ENCODE measurements at regions not wholly inside any gene's neighbourhood (a gene's known extent, or its start where the extent isn't known, plus 50 kb on each side); places are given as distances from the start of the nearest gene placed in this dataset.

GRCh38 chr16:5681966-5682365 lies 584.4 kb upstream of the EEF2KMT start:
- WGBS (ENCODE audit: insufficient coverage) = no CpG with 5 or more reads among the region's 3 CpGs
- peak in 1 of 6 donors; percentile 67 for DNase-seq (ENCODE audit: low read depth in 4 of 6, low spot score in 6 of 6)

DNA sequence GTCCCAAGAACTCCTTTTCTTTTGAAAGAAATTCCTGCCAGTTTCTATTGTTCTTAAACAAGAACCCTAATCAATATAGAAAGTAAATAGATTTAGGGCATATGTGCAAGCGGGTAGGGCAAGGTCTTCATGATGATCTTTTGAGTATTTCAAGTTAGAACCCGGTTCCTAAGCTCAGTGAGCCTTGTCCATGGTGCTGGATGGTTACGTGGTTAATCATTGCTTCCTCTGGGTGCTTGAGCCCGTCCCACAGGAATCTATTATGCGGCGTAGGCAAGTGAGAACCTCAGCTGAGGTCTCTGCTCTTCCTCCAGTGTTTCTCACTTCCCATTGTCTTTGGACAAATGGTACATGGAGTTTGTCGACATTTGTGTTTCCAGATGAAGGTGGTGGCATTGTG lies 580.8 kb upstream of the EEF2KMT start:
- WGBS (ENCODE audit: insufficient coverage) = 43% methylated on average over 6 of the region's 7 CpGs
- Histone ChIP-seq H3K9me3 (ENCODE audit: control insufficient read depth, insufficient read depth, low read length) (no peaks in the 10 kb centered on the region), H3K27me3 (ENCODE audit: control insufficient read depth, insufficient read depth, low read length) (no peaks in the 10 kb centered on the region), H3K27ac (ENCODE audit: low read depth, low read length) (no peak overlapping the region), H3K36me3 (ENCODE audit: control insufficient read depth, insufficient read depth, low read length) (no peaks in the 10 kb centered on the region), H3K4me1 (ENCODE audit: control insufficient read depth, insufficient read depth, low read length) (no peaks in the 10 kb centered on the region), H3K4me3 (ENCODE audit: low read depth, low read length) (no peak overlapping the region)
- DNase-seq (ENCODE audit: low read depth in 4 of 6, low spot score in 6 of 6) = no peak

More at GRCh38 chr16:5681966-5682365, 584.4 kb upstream of the EEF2KMT start:
- Histone ChIP-seq H3K9me3 (ENCODE audit: control insufficient read depth, insufficient read depth, low read length) (no peaks in the 10 kb centered on the region), H3K4me3 (ENCODE audit: low read depth, low read length) (no peak overlapping the region), H3K27me3 (ENCODE audit: control insufficient read depth, insufficient read depth, low read length) (no peaks in the 10 kb centered on the region), H3K4me1 (ENCODE audit: control insufficient read depth, insufficient read depth, low read length) (no peaks in the 10 kb centered on the region), H3K27ac (ENCODE audit: low read depth, low read length) (no peak overlapping the region), H3K36me3 (ENCODE audit: control insufficient read depth, insufficient read depth, low read length) (no peaks in the 10 kb centered on the region)

GRCh38 chr16:5671421-5671820 lies 573.8 kb upstream of the EEF2KMT start:
- H3K27ac ChIP-seq (ENCODE audit: low read depth, low read length) = no peak overlapping the region
- H3K9me3 ChIP-seq (ENCODE audit: control insufficient read depth, insufficient read depth, low read length) = no peaks in the 10 kb centered on the region
- H3K36me3 ChIP-seq (ENCODE audit: control insufficient read depth, insufficient read depth, low read length) = no peaks in the 10 kb centered on the region
- no peaks in the 10 kb centered on the region for H3K27me3 ChIP-seq (ENCODE audit: control insufficient read depth, insufficient read depth, low read length)
- no peaks in the 10 kb centered on the region for H3K4me1 ChIP-seq (ENCODE audit: control insufficient read depth, insufficient read depth, low read length)
- no peak overlapping the region for H3K4me3 ChIP-seq (ENCODE audit: low read depth, low read length)
- DNase-seq (ENCODE audit: low read depth in 4 of 6, low spot score in 6 of 6) = peak in 2 of 6 donors; percentile 33 to 70
- 53% methylated on average over 2 of the region's 2 CpGs for WGBS (ENCODE audit: insufficient coverage)

DNA sequence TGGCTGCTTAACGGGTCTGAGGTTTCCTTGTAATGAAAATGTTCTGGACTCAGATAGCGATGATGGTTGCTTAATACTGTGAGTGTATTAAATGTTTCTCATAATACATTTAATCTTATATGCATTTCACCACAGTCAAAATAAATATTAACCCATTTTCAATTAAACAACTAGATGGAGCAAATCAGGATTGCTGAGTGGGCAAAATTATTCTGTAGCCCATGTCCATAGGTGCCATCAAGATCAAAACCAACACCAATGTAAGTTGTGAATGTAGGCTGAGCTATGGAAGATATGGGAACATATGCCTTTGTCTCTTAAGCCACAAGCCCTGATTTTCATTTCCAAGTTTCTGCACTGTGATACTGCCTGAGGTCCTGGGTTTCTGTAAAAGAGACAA lies 572.6 kb upstream of the EEF2KMT start:
- Histone ChIP-seq H3K4me3 (ENCODE audit: low read depth, low read length) (no peak overlapping the region), H3K27ac (ENCODE audit: low read depth, low read length) (no peak overlapping the region), H3K36me3 (ENCODE audit: control insufficient read depth, insufficient read depth, low read length) (no peaks in the 10 kb centered on the region), H3K27me3 (ENCODE audit: control insufficient read depth, insufficient read depth, low read length) (no peaks in the 10 kb centered on the region), H3K4me1 (ENCODE audit: control insufficient read depth, insufficient read depth, low read length) (peaks cover 7% of the 10 kb centered on the region), H3K9me3 (ENCODE audit: control insufficient read depth, insufficient read depth, low read length) (no peaks in the 10 kb centered on the region)
- no CpG with 5 or more reads among the region's 2 CpGs for WGBS (ENCODE audit: insufficient coverage)
- DNase-seq (ENCODE audit: low read depth in 4 of 6, low spot score in 6 of 6) = no peak

- H3K9me3 ChIP-seq (ENCODE audit: control insufficient read depth, insufficient read depth, low read length) = no peaks in the 10 kb centered on the region
- no peak for DNase-seq (ENCODE audit: low read depth in 4 of 6, low spot score in 6 of 6)
- H3K4me3 ChIP-seq (ENCODE audit: low read depth, low read length) = no peak overlapping the region
- H3K36me3 ChIP-seq (ENCODE audit: control insufficient read depth, insufficient read depth, low read length) = no peaks in the 10 kb centered on the region
- peaks cover 7% of the 10 kb centered on the region for H3K4me1 ChIP-seq (ENCODE audit: control insufficient read depth, insufficient read depth, low read length)
- no peak overlapping the region for H3K27ac ChIP-seq (ENCODE audit: low read depth, low read length)
- no CpG with 5 or more reads among the region's 2 CpGs for WGBS (ENCODE audit: insufficient coverage)
- H3K27me3 ChIP-seq (ENCODE audit: control insufficient read depth, insufficient read depth, low read length) = no peaks in the 10 kb centered on the region
Measured at GRCh38 chr16:5668553-5668952, 571.0 kb upstream of the EEF2KMT start.

GRCh38 chr16:5665834-5666233 lies 568.2 kb upstream of the EEF2KMT start:
- Histone ChIP-seq H3K4me3 (ENCODE audit: low read depth, low read length) (no peak overlapping the region), H3K9me3 (ENCODE audit: control insufficient read depth, insufficient read depth, low read length) (no peaks in the 10 kb centered on the region), H3K27me3 (ENCODE audit: control insufficient read depth, insufficient read depth, low read length) (no peaks in the 10 kb centered on the region), H3K36me3 (ENCODE audit: control insufficient read depth, insufficient read depth, low read length) (no peaks in the 10 kb centered on the region), H3K27ac (ENCODE audit: low read depth, low read length) (no peak overlapping the region), H3K4me1 (ENCODE audit: control insufficient read depth, insufficient read depth, low read length) (peaks cover 7% of the 10 kb centered on the region)
- WGBS (ENCODE audit: insufficient coverage) = 41% methylated on average over 7 of the region's 11 CpGs
- DNase-seq (ENCODE audit: low read depth in 4 of 6, low spot score in 6 of 6) = peak in 1 of 6 donors; percentile 58

- WGBS (ENCODE audit: insufficient coverage) = 71% methylated on average over 11 of the region's 11 CpGs
- Histone ChIP-seq H3K27me3 (ENCODE audit: control insufficient read depth, insufficient read depth, low read length) (no peaks in the 10 kb centered on the region), H3K9me3 (ENCODE audit: control insufficient read depth, insufficient read depth, low read length) (no peaks in the 10 kb centered on the region), H3K36me3 (ENCODE audit: control insufficient read depth, insufficient read depth, low read length) (no peaks in the 10 kb centered on the region), H3K4me3 (ENCODE audit: low read depth, low read length) (no peak overlapping the region), H3K4me1 (ENCODE audit: control insufficient read depth, insufficient read depth, low read length) (peaks cover 5% of the 10 kb centered on the region), H3K27ac (ENCODE audit: low read depth, low read length) (no peak overlapping the region)
- DNase-seq (ENCODE audit: low read depth in 4 of 6, low spot score in 6 of 6) = no peak
Measured at GRCh38 chr16:5653789-5654188, 556.2 kb upstream of the EEF2KMT start.

- 88% methylated on average over 10 of the region's 10 CpGs for WGBS (ENCODE audit: insufficient coverage)
- no peak for DNase-seq (ENCODE audit: low read depth in 4 of 6, low spot score in 6 of 6)
- no peaks in the 10 kb centered on the region for H3K9me3 ChIP-seq (ENCODE audit: control insufficient read depth, insufficient read depth, low read length)
Measured at GRCh38 chr16:5653041-5653440, 555.4 kb upstream of the EEF2KMT start.

GRCh38 chr16:5649762-5650743 lies 552.5 kb upstream of the EEF2KMT start:
- 61% methylated on average over 12 of the region's 22 CpGs for WGBS (ENCODE audit: insufficient coverage)

More at GRCh38 chr16:5653041-5653440, 555.4 kb upstream of the EEF2KMT start:
- H3K4me3 ChIP-seq (ENCODE audit: low read depth, low read length) = no peak overlapping the region
- peaks cover 5% of the 10 kb centered on the region for H3K4me1 ChIP-seq (ENCODE audit: control insufficient read depth, insufficient read depth, low read length)
- H3K27me3 ChIP-seq (ENCODE audit: control insufficient read depth, insufficient read depth, low read length) = no peaks in the 10 kb centered on the region
- no peak overlapping the region for H3K27ac ChIP-seq (ENCODE audit: low read depth, low read length)
- no peaks in the 10 kb centered on the region for H3K36me3 ChIP-seq (ENCODE audit: control insufficient read depth, insufficient read depth, low read length)

GRCh38 chr16:5647051-5647450 lies 549.5 kb upstream of the EEF2KMT start:
- no peaks in the 10 kb centered on the region for H3K27me3 ChIP-seq (ENCODE audit: control insufficient read depth, insufficient read depth, low read length)

More at GRCh38 chr16:5649762-5650743, 552.5 kb upstream of the EEF2KMT start:
- Histone ChIP-seq H3K36me3 (ENCODE audit: control insufficient read depth, insufficient read depth, low read length) (no peaks in the 10 kb centered on the region), H3K4me3 (ENCODE audit: low read depth, low read length) (no peak overlapping the region), H3K27me3 (ENCODE audit: control insufficient read depth, insufficient read depth, low read length) (no peaks in the 10 kb centered on the region), H3K9me3 (ENCODE audit: control insufficient read depth, insufficient read depth, low read length) (no peaks in the 10 kb centered on the region), H3K4me1 (ENCODE audit: control insufficient read depth, insufficient read depth, low read length) (peaks cover 5% of the 10 kb centered on the region), H3K27ac (ENCODE audit: low read depth, low read length) (no peak overlapping the region)
- DNase-seq (ENCODE audit: low read depth in 4 of 6, low spot score in 6 of 6) = peak in 1 of 6 donors; percentile 61

More at GRCh38 chr16:5647051-5647450, 549.5 kb upstream of the EEF2KMT start:
- Histone ChIP-seq H3K27ac (ENCODE audit: low read depth, low read length) (no peak overlapping the region), H3K36me3 (ENCODE audit: control insufficient read depth, insufficient read depth, low read length) (no peaks in the 10 kb centered on the region), H3K4me3 (ENCODE audit: low read depth, low read length) (no peak overlapping the region), H3K4me1 (ENCODE audit: control insufficient read depth, insufficient read depth, low read length) (peaks cover 10% of the 10 kb centered on the region), H3K9me3 (ENCODE audit: control insufficient read depth, insufficient read depth, low read length) (no peaks in the 10 kb centered on the region)
- 50% methylated on average over 1 of the region's 1 CpG for WGBS (ENCODE audit: insufficient coverage)
- no peak for DNase-seq (ENCODE audit: low read depth in 4 of 6, low spot score in 6 of 6)
